DMS53 treated with DMSO at 0.1 percent for 48 hours (cell line): ENCODE measurements at regions not wholly inside any gene's neighbourhood (a gene's known extent, or its start where the extent isn't known, plus 50 kb on each side); places are given as distances from the start of the nearest gene placed in this dataset.

Experiments used
- DNase-seq: peaks from one replicate; lab custom pipeline; 2025; ENCODE audit not compliant: unreplicated experiment; lab: John Stamatoyannopoulos, UW

DNA sequence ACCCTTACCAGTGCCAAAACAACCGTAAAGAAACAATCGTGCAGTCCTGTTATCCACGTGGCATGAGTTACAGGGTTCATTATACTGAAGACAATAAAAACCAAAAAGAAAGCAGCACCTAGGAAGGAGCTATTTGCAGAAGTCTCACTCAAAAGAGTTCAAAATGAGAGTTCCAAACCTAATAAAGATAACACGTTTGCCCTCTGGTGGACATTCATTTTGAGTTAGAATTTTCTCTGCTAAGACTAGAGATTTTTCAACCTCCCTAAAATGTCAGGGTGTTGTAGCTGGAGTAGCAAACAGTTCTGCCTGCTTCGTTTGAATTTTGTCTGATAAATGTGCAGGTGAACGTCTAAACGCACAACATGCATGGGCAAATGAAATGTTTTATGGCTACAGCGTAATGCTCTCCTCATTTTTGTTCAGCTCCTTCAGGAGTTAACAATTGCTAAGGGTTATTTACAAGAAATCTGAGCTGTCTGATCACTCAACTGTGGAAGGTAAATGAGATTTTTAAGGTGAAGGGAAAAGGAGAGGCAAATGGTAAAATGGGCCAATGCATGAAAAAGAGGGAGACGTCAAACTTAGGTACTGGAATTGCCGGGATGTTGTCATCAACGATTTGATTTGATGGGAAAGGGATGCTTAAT is 1067.9 kb upstream of the EEF2KMT start:
- no peak for DNase-seq

DNA sequence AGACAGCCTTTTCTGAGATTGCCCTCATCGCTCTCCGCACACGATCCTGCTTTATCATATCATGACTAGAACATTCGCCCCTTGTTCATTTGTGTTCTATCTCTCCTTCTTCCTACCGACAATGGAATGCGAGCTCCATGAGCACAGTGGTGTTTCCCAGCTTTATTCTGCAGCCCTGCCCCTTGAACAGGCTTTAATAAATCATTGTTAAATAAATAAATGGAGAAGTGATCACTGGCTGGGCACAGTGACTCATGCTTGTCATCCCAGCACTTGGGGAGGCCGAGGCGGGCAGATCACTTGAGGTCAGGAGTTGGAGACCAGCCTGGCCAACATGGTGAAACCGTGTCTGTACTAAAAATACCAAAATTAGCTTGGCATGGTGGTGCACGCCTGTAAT is 1063.3 kb upstream of the EEF2KMT start:
- DNase-seq: no peak

DNA sequence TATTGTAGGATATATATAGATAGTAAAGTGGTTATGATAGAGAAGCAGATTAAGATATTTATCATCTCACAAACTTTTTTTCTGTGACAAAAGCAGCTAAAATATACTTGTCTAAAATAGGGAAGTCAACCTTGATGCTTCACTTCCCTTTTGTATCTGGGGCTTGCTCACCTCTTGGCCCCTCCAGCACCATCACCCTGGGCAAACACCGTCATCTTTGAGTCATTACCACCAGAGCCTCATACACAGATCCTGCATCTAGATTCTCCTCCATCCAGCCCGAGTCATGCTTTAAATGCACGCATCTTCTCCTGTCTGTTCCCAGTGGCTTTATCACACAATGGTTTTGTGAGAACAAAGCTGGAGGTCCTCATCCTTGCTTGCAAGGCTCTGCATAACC is 1062.7 kb upstream of the EEF2KMT start:
- no peak for DNase-seq

DNA sequence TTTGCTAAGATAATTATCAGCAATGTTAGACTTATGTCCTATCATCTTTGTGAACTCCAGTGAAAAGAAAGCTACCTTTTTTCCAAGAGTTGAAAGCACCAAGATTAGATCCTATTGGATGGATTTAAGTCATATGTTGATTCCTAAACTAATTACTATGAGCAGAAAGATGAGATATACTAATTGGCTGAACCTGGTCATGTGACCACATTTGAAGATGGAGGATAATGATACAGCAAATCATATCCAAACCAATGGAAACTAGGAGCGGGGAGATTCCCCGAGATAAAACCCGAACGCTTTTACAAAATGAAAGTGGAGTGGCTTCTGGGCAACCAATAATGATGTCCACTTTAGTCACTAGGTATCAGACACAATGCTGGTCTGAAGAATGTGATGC is 1060.2 kb upstream of the EEF2KMT start:
- DNase-seq: no peak

DNA sequence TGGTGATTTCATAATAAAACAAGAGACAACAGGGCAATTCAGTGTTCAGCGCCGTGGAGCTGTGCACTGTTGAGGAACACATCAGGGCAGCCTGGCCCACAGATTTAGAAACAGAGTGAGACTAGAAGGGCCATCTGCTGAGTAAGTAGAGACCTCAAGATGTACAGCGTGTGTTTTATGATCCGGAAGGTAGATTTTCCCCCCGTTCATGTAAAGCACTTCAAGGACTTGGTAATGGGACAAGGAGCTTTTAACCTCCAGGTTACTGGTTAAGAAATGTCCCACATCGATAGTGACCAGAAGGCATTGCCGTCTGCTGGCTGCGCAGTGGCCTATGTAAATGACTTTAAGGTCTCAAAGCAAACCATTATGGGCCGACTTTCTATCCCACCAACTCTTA is 1057.7 kb upstream of the EEF2KMT start:
- DNase-seq: no peak

DNA sequence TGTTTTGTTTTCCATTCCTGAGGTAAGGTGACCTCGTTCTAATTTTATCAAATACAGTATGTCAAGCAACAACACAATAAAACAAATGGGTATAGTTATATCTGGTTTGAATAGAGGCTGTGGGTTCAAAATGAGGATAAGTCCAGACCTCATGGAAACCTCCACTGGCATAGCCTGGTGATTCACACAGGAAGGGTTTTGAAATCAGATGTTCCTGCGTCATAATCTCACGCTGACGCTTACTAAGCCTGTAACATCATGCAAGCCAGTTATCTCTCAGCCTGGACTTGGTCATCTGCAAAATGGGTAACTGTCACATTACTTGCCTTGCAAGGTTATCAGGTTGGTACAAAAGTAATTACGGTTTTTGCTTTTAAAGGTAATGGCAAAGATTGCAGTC is 1056.3 kb upstream of the EEF2KMT start:
- no peak for DNase-seq

DNA sequence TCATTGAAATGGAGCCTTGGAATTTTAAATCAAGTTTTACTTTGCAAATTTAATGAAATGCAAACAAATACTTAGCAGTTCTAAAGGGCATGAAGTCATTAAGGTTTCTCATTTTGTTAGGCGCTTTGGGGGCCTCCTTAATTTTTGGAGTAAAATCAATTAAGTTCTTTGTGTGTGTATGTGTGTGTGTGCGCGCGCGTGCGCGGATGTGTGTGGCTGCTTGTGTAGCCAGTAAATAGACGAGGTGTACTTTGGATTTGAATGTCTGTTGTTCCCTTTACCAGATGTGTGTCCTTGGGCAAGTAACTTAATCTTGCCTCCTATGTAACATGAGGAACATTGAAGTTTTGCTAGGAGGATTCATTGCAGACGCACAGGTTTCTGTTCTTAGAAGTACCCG is 1051.4 kb upstream of the EEF2KMT start:
- no peak for DNase-seq

DNA sequence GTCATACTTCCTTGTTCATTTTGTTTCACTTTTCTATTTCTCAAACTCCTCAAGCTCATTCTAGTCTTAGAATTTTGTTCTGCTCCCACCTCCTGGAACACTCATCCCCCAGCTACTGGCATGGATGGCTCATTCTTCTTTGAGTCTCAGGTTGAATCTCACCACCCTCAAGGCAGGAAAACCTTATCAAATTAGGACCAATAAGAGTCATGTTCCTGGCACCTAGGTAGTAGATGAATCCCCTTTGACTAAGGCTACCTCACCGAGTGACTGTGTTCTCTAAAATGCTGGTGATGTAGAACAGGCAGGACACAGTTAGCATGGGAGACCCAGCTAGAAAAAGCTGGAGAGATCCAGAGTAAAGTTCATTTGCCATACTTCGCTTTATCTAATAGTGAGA is 1050.8 kb upstream of the EEF2KMT start:
- DNase-seq: no peak

DNA sequence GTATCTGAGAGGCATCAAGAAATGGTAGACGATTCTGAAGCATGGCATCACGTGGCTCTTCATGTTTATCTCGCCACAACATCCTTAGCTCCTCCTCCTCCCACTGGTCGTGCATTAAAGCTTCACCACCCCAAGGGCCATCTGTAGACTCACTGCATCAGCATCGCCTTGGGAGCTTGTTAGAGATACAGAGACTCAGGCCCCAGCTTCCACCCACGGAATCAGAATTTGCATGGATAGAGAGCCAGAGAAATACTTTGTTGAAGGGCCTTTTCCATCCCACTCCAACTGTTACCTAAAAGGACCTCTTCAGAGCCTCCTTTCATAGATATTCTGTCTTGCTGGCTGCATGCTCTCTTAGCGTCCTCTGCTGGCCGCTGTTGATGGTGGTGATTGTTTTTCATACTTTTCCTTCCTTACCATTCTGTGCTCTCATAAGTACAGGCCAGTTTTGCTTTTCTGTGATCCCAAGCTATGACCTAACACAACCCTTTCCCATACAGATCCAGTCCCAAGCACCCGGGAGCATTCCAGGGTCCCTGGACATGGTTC is 1049.4 kb upstream of the EEF2KMT start:
- DNase-seq: no peak

DNA sequence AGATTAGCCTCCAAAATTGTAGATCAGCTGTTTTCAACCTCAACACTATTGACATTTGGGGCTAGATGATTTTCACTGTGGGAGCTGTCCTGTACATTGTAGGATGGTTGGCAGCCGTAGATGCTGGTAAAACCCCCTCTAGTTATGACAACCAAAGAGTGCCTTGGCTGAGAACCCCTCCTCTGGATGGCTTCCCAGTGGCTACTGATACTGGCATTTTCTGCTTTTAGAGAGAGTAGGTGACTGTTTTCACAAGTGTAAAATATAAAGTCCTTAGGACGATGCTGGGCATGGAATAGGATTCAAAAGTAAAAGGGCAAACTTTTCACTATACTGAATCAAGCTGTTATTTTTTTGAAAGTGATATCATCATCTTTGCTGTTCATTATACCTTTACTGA is 1048.8 kb upstream of the EEF2KMT start:
- no peak for DNase-seq

DNA sequence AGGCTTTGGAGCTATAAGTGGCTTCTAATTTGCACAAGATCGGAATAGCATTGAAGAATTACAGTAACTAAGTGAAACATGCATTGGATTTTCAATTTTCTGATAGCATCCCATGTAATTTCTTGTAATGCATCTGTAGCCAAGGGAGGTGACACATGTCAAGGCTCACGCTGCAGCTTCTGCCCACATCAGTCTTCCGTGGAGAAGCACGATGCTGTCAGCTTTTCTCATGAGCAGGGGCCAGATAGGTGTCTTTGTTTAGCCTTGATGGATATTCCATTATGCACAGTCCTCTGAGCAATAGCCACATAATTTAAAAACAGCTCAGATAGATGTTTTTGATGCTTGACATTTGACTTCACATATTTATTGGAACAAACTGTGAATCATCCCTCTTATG is 1046.9 kb upstream of the EEF2KMT start:
- no peak for DNase-seq

DNA sequence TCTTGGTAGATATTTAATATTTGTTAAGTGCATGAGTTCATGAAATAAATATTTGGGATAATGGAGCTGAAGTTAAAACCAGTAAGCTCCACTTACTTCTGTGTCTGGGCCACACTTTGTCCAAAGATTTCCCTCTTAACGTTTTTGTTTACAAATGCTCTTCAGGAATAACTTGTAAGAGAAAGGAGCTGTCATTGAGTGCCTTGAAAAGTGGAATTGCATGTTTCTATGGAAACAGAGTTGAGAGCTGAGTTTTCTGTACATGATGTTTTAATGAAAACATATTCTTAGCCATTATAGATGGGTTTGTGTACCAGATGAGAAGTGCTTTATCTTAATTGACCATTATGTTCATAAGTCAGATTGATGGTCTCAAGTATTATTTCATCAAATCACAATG is 1045.4 kb upstream of the EEF2KMT start:
- no peak for DNase-seq

DNA sequence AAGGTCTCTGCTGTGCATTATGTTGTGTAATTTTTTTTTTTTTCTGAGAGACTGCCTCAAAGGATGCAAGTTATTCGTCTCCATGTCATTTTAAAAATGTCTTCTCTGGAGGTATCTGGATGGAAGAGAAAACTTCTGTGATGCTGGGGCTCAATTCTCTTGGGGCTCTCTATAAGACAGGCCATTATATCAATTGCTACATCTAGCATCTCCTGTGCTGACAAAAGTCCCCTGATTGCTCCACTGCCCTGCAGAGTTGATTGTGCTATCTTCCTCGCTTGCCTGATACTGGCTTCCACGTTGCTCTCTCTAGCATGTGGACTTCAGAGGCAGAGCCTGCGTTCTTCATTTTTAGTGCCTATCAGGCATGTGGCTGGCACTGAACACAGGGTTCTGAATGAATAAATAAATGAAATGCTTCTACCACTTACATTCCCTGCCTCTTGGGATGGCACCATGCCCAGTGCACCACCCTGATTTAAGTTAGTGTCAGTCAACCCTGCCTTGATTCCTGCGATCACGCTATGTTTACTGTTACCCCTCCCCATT is 1035.5 kb upstream of the EEF2KMT start:
- no peak for DNase-seq

DNA sequence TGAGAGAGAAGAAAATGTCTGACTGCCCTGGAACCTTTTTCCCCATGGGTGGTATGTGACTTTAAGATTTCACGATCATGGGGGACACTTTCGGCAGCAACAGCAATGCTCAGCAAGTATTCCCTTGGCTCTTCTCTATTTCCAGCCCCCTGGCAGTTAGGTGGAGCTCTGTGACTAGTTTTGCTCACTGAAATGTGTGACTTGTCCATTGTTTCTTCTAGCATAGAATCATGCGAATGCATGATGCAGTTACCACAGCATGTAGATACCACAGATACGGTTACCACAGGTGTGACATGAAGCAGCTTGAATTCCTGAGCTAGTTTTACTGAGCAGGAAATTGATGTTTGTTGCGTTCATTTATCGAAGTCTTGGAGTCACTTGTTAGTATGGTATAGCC is 1034.5 kb upstream of the EEF2KMT start:
- no peak for DNase-seq

DNA sequence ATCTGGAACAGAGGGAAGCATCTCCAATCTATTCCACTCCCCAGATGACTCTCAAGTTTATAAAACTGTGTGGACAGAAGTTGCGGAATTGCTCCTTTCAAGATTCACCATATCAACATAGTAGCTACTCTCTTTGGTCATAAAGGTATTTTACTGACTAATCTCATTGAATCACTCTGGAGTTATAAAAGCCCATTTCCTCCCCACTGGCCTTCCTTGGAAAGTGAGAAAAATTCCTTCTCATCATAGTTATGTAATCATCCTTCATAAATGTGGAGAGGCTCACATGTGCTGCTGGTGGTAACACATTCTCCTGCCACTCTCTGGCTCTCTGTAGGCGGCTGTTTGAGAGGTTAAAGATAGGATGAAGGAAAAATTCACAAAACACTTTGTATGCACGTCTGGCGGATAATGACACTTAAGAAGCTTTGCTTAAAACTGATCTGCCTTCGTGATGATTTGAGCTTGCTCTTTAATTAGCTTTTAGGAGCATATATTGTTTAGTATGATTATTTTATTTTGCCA is 1034.0 kb upstream of the EEF2KMT start:
- DNase-seq: no peak

DNA sequence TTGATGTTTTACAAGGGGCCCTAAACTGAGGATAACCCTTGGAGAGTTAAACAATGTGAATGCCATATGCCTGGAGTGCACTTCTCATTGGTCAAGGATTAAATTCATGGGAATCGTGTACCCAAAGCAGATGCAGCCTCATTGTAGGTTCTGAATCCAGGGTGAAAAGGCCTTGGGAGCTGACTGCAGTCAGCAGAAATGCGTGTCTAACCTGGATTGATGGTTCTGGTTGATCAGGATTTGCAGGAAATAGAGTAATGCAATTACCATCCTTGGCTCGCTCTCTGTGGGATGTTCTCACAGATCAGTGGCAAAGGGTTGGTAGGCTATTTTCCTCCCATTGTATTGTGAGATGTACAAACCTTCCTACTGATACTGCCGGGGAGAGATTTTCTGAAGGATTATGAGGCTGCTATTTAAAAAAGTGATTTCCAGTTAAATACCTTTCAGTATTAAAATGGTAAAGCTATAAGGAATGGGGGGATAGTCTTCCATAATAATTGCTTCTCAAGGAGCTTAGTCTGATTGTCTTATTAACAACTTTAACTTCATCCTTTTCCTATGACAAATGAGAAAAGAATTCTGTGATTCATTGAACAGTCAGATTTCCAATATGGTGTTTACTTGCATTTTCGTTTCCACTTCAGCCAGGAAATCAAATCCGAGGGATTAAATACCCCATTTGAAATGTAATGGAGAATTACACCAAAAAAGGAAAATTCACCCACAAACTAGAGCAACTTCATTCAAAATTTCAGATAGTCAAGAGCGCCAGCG is 1028.1 kb upstream of the EEF2KMT start:
- DNase-seq: no peak

DNA sequence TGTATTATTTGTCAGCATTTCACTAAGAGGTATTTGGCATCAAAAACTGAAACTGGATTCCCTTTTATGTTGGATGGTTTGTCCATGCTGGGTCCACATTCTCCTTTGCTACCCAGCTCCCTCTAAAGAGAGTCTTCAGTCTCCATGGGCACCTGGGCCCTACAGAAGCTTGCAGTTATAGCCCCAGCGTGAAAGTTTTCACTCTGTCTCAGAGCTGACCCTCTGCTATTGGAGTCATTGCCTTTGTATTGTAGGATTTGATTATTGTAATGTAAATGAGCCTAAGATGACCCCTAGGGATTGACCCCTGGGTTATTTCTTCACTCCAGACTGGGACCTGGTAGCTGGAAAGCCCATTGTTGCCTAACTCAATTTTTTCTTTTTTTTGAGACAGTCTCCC is 1026.5 kb upstream of the EEF2KMT start:
- DNase-seq: no peak

DNA sequence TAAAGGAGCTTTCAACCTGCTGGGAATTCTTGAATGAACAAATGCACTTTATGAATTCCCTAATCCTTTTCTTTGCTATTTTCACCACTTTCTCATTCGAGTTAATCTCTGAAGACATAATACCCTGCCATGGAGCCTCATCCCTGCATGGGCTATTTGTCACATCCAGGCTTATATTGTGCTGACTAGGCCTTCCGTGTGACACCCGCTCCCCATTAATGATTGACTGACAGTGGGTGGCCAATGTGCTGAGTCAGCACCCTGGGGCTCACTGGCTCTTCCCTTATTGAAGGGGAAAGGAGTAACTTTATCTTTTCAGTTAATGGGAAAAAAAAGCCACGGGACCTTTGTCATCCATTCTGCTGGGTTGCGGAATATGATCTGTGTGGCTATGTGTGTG is 1024.8 kb upstream of the EEF2KMT start:
- no peak for DNase-seq

DNA sequence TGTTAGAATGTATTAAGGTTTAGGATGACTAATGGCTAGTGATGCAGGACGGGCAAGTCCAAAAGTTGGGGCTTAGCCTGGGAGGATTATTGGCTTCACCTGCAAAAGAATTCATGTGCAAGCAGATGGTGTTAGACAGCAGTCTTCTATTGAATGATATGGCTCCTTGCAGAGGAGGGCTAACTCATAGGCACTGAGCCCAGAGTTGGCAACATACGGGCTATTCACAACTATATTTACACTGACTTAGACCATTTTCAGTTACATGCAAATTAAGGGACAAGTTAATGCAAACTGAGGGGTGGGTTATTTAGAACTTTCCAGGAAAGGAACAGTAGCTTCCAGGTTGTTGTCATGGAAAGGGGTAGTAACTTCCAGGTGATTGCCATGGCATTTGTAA is 1017.1 kb upstream of the EEF2KMT start:
- no peak for DNase-seq

DNA sequence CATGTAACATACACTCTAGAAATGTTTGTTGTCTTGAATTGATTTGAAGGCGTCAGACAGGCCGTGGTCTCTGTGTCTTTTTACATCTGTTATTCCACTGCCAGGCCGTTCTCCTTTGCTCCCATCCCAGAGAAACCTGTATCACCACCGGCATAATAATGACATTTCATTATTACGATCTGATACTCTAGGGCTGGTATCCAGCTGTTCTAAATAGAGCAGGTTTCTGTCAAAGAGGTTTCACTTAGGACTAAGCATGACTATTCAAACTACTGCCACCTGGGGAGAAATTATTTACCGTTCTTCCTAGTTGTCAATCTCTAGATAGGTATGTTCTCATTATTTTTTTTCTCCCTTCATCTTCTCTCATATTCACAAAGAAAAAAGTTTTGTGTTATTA is 1016.2 kb upstream of the EEF2KMT start:
- DNase-seq: no peak

DNA sequence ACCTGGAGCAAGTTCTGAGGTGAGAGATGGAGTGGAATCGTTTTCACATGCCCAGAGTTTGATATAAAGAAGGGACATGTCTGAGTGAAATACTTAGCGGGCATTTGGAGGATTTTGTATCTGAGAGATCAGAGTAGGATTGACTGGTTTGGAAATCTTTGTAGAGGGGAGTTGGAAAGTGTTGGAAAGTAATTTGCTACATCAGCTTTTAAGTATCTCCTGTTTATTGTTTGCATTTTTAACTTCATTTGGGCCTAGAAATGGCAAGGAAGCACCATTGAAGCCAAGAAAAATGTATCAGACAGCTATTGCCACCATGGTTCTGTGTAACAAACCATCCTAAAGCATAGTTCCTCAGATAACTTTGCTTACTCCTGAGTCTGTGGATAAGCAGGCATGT is 1015.1 kb upstream of the EEF2KMT start:
- DNase-seq: no peak

DNA sequence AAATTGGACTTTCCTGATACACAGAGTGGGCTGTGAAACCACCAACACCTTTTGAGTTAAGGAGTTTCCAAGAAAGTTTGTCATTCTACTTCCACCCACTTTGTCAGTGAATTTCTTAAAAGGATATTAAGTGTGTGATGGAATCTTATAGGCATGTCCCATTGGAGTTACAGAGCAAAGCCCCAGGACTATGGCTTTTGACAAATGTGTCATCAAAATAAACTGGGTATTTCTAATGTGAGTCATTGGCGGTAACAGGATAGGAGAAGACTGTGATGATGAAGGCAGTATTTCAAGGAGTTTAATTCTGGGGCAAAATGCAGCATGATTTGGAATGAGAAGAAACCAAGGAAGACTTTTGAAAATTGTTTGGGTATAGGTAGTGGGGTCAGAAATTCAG is 1013.8 kb upstream of the EEF2KMT start:
- DNase-seq: no peak
